T-helper 2 cell treated with Interferon-gamma antibody and Interleukin-4, amounts not matched to agents 5 μg/mL and 100 μg/mL, for 36 hours (primary cell): ENCODE measurements at regions not wholly inside any gene's neighbourhood (a gene's known extent, or its start where the extent isn't known, plus 50 kb on each side); places are given as distances from the start of the nearest gene placed in this dataset.

ENCODE experiments used
- DNase-seq: peaks from one replicate; pipeline ENCODE4 v3.0.0; 2021; ENCODE audit warnings: low spot score
- H3K27ac Mint-ChIP-seq: one replicate; pipeline ENCODE4 v1.8.0; 2021; ENCODE audit warnings: mild to moderate bottlenecking, mixed read lengths
- H3K27me3 Mint-ChIP-seq: one replicate; pipeline ENCODE4 v1.8.0; 2021; ENCODE audit warnings: low read depth, mixed read lengths
- H3K36me3 Mint-ChIP-seq: one replicate; pipeline ENCODE4 v1.8.0; 2021; ENCODE audit warnings: low read depth, mixed read lengths
- H3K4me1 Mint-ChIP-seq: one replicate; pipeline ENCODE4 v1.8.0; 2021; ENCODE audit warnings: low read depth, mixed read lengths
- H3K4me3 Mint-ChIP-seq: one replicate; pipeline ENCODE4 v1.8.0; 2022; ENCODE audit warnings: mild to moderate bottlenecking, moderate library complexity, mixed read lengths
- H3K9me3 Mint-ChIP-seq: one replicate; pipeline ENCODE4 v1.8.0; 2021; ENCODE audit warnings: mixed read lengths

GRCh38 chr2:240299710-240300068 is 135.8 kb upstream of the GPC1 start:
- H3K4me3 Mint-ChIP-seq: no peak overlapping the region
- H3K27ac Mint-ChIP-seq: no peak overlapping the region
- no peaks in the 10 kb centered on the region for H3K9me3 Mint-ChIP-seq
- no peak for DNase-seq
- H3K36me3 Mint-ChIP-seq: no peaks in the 10 kb centered on the region
- H3K27me3 Mint-ChIP-seq: peaks cover 4% of the 10 kb centered on the region
- no peaks in the 10 kb centered on the region for H3K4me1 Mint-ChIP-seq

GRCh38 chr2:240300261-240300821 is 135.1 kb upstream of the GPC1 start:
- no peaks in the 10 kb centered on the region for H3K4me1 Mint-ChIP-seq
- no peak overlapping the region for H3K4me3 Mint-ChIP-seq
- no peaks in the 10 kb centered on the region for H3K36me3 Mint-ChIP-seq
- H3K27ac Mint-ChIP-seq: no peak overlapping the region
- no peaks in the 10 kb centered on the region for H3K9me3 Mint-ChIP-seq
- peaks cover 4% of the 10 kb centered on the region for H3K27me3 Mint-ChIP-seq
- no peak for DNase-seq

GRCh38 chr2:240300840-240301239 is 134.6 kb upstream of the GPC1 start:
- H3K27ac Mint-ChIP-seq: no peak overlapping the region
- peaks cover 4% of the 10 kb centered on the region for H3K27me3 Mint-ChIP-seq
- no peaks in the 10 kb centered on the region for H3K36me3 Mint-ChIP-seq
- no peak for DNase-seq
- no peaks in the 10 kb centered on the region for H3K9me3 Mint-ChIP-seq
- no peak overlapping the region for H3K4me3 Mint-ChIP-seq
- no peaks in the 10 kb centered on the region for H3K4me1 Mint-ChIP-seq

DNA sequence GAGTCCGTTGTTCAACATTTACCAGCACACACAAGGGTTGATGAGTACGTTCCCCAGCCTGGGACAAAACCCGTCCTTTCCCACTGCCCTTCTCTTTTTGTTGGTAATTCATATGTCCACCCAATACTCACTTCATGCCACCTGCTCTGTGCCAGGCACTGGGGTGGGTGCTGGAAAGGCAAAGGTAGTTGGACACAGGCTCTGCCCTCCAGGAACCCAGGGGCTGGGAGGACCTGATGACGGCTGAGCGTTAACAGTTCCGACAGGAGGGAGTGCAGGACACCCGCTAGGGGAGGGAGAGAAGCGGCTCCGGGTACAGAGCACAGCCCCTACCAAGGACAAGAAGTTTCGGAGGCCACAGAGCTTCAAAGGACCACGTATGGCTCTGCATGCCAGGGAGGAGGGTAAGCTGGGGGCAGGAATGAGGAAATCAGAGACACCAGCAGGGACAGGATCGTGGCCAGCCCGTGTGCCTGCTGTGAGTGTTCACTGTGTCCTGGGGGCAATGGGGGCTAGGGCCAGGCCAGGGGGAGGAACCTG is 134.1 kb upstream of the GPC1 start:
- Mint-ChIP-seq H3K4me3 (no peak overlapping the region), H3K27ac (no peak overlapping the region), H3K9me3 (no peaks in the 10 kb centered on the region), H3K4me1 (no peaks in the 10 kb centered on the region), H3K27me3 (peaks cover 4% of the 10 kb centered on the region), H3K36me3 (no peaks in the 10 kb centered on the region)
- DNase-seq: no peak

DNA sequence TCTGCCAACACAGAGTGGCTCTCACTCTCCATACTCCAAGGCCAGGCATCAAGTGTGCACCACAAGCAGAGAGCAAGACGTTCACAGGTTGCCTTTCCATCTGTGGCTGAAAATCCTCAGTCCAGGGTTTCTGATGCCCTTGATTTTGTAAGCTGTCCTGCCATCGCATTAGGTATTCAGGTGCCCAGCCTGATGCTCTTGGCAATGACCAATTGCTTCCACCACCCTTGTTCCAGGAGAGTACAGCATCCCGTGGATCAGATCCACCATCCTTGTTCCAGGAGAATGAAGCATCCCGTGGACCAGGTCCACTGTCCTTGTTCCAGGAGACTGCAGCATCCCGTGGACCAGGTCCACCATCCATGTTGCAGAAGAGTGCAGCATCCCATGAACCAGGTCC is 133.4 kb upstream of the GPC1 start:
- H3K27me3 Mint-ChIP-seq: peaks cover 4% of the 10 kb centered on the region
- no peaks in the 10 kb centered on the region for H3K36me3 Mint-ChIP-seq
- DNase-seq: no peak
- H3K27ac Mint-ChIP-seq: no peak overlapping the region
- H3K9me3 Mint-ChIP-seq: no peaks in the 10 kb centered on the region
- no peak overlapping the region for H3K4me3 Mint-ChIP-seq
- H3K4me1 Mint-ChIP-seq: no peaks in the 10 kb centered on the region

DNA sequence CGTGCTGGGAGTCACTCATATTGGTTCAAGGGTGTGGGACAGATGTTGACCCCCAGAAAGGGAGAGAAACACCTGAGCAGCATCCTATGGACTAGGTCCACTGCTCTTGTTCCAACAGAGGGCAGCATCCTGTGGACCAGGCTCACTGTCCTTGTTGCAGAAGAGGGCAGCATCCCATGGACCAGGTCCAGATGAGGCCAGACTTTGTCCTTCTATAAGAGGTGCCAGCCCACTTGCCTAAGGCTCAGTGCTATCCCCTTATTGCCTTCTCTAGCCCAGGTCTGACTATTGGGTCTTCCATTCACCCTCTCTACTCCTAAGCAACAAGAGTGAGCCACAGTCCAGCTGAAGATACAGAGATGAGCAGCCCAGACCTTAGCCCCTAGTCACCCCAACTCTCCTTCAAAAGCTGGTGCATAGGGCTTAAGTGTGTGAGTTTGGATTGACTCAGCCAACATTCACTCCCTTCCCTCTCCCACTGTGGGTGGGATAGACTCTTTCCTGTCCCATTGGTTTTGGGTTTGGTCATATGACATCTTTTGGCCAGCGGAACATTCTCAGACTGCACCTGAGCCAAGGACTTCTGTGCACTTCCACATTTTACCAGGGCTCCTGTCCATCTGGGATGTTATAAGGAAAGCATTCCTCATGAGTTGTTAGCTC is 132.4 kb upstream of the GPC1 start:
- no peaks in the 10 kb centered on the region for H3K36me3 Mint-ChIP-seq
- no peak overlapping the region for H3K4me3 Mint-ChIP-seq
- H3K9me3 Mint-ChIP-seq: no peaks in the 10 kb centered on the region
- H3K27me3 Mint-ChIP-seq: peaks cover 4% of the 10 kb centered on the region
- H3K4me1 Mint-ChIP-seq: no peaks in the 10 kb centered on the region
- no peak for DNase-seq
- H3K27ac Mint-ChIP-seq: no peak overlapping the region

- H3K36me3 Mint-ChIP-seq: no peaks in the 10 kb centered on the region
- H3K27ac Mint-ChIP-seq: no peak overlapping the region
- no peak overlapping the region for H3K4me3 Mint-ChIP-seq
- peaks cover 4% of the 10 kb centered on the region for H3K27me3 Mint-ChIP-seq
- H3K9me3 Mint-ChIP-seq: no peaks in the 10 kb centered on the region
- DNase-seq: no peak
- H3K4me1 Mint-ChIP-seq: no peaks in the 10 kb centered on the region
Measured at GRCh38 chr2:240303896-240304745, 131.3 kb upstream of the GPC1 start.

DNA sequence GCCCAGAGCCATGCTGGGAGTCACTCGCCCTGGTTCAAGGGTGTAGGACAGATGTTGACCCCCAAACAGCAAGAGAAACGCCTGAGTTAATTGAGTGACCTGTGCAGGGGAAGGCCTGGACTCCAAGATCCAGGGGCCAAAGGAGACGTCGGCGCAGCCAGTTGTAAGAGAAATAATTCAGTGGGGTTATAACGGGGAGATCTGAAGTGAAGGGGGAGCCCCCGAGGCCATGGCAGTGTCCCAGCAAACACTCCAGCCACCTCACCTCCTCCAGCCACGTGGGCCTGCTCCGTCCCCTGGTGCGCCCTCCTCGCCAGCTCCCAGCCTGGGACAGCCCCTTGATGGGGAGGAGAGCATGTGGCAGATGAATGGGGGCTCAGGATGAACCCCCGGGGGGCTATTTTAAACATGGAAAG is 130.7 kb upstream of the GPC1 start:
- H3K4me1 Mint-ChIP-seq: no peaks in the 10 kb centered on the region
- H3K36me3 Mint-ChIP-seq: no peaks in the 10 kb centered on the region
- H3K27ac Mint-ChIP-seq: no peak overlapping the region
- no peaks in the 10 kb centered on the region for H3K9me3 Mint-ChIP-seq
- no peak for DNase-seq
- H3K4me3 Mint-ChIP-seq: no peak overlapping the region
- H3K27me3 Mint-ChIP-seq: peaks cover 4% of the 10 kb centered on the region

DNA sequence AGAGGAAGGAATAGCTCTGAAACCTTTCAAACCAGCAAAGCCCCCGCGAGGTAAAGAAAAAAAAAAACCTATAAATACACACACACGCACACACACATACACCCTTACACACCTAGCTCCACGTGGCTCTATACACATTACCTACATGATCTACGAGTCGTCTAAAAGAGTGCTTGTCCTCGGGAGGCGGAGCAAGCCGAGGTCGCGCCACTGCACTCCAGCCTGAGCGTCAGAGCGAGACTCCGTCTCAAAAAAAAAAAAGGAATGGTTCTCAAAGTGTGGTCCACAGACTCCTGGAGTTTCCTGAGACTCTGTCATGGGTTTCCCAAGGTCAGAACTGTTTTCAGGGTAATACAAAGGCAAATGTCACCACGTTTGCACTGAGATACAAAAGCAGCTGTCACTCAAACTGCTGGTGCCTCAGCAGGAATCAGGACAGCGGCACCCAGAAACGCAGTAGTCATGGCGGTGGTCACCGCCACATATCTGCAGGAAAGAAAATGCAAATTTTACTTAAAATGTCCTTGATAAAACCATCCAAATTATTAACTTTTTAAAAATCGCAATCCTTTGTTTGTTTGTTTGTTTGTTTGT is 130.0 kb upstream of the GPC1 start:
- Mint-ChIP-seq H3K27me3 (peaks cover 4% of the 10 kb centered on the region), H3K27ac (no peak overlapping the region), H3K36me3 (no peaks in the 10 kb centered on the region), H3K4me3 (no peak overlapping the region), H3K4me1 (no peaks in the 10 kb centered on the region), H3K9me3 (no peaks in the 10 kb centered on the region)
- no peak for DNase-seq

- Mint-ChIP-seq H3K4me1 (no peaks in the 10 kb centered on the region), H3K4me3 (no peak overlapping the region), H3K27ac (no peak overlapping the region), H3K27me3 (peaks cover 4% of the 10 kb centered on the region), H3K9me3 (no peaks in the 10 kb centered on the region), H3K36me3 (no peaks in the 10 kb centered on the region)
- no peak for DNase-seq
Measured at GRCh38 chr2:240306185-240306584, 129.3 kb upstream of the GPC1 start.

DNA sequence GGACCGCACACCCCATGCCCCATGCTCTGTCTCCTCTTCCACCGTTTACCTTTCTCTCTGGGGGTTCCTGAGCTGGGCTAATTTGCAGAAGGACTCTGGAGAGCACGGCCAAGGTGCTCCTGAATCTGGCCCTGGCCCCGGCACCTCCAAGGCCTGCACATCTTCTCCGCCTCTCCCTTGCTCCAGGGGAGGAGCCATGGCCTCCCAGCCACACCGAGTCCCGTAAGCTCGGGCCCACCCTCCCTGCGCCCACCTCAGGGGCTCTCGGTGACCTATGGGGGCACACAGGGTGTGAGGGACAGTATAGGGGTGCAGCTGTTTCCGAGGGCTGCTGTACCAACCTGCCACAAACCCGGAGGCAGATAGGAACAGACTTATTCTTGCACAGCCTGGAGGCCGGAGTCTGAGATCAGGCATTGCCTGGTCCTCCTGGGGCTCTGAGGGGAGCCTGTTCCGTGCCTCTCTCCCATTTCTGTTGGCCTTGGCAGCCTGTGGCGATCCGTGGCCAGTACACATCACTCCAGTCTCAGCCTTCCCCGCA is 127.3 kb upstream of the GPC1 start:
- no peaks in the 10 kb centered on the region for H3K27me3 Mint-ChIP-seq

GRCh38 chr2:240309214-240309613 is 126.2 kb upstream of the GPC1 start:
- H3K27me3 Mint-ChIP-seq: no peaks in the 10 kb centered on the region
- H3K27ac Mint-ChIP-seq: no peak overlapping the region
- no peaks in the 10 kb centered on the region for H3K36me3 Mint-ChIP-seq
- no peaks in the 10 kb centered on the region for H3K4me1 Mint-ChIP-seq
- H3K4me3 Mint-ChIP-seq: no peak overlapping the region
- no peaks in the 10 kb centered on the region for H3K9me3 Mint-ChIP-seq
- DNase-seq: no peak

More for the DNA sequence above, 127.3 kb upstream of the GPC1 start:
- Mint-ChIP-seq H3K9me3 (no peaks in the 10 kb centered on the region), H3K4me3 (no peak overlapping the region), H3K36me3 (no peaks in the 10 kb centered on the region), H3K27ac (no peak overlapping the region), H3K4me1 (no peaks in the 10 kb centered on the region)
- DNase-seq: no peak

- no peak overlapping the region for H3K4me3 Mint-ChIP-seq
- no peaks in the 10 kb centered on the region for H3K9me3 Mint-ChIP-seq
- no peak for DNase-seq
- no peaks in the 10 kb centered on the region for H3K36me3 Mint-ChIP-seq
- no peaks in the 10 kb centered on the region for H3K4me1 Mint-ChIP-seq
- peaks cover 5% of the 10 kb centered on the region for H3K27me3 Mint-ChIP-seq
- H3K27ac Mint-ChIP-seq: no peak overlapping the region
Measured at GRCh38 chr2:240310201-240310600, 125.3 kb upstream of the GPC1 start.

GRCh38 chr2:240310645-240311044 is 124.8 kb upstream of the GPC1 start:
- no peaks in the 10 kb centered on the region for H3K9me3 Mint-ChIP-seq
- no peaks in the 10 kb centered on the region for H3K4me1 Mint-ChIP-seq
- H3K27me3 Mint-ChIP-seq: peaks cover 5% of the 10 kb centered on the region
- no peak overlapping the region for H3K27ac Mint-ChIP-seq
- no peak for DNase-seq
- H3K36me3 Mint-ChIP-seq: no peaks in the 10 kb centered on the region
- no peak overlapping the region for H3K4me3 Mint-ChIP-seq
